AG10803 (cell line): ENCODE measurements at regions not wholly inside any gene's neighbourhood (a gene's known extent, or its start where the extent isn't known, plus 50 kb on each side); places are given as distances from the start of the nearest gene placed in this dataset.

Source experiments
- DNase-seq: peaks from one replicate; pipeline ENCODE4 v3.0.0; 2010; ENCODE audit warnings: low read depth
- H3K4me3 ChIP-seq: 2 replicates; pipeline ENCODE4 v1.5.1; 2011; ENCODE audit warnings: mild to moderate bottlenecking, low read length, control low read depth
- TF ChIP-seq, protein P1 (sequence below): conservative IDR thresholded peaks from 2 replicates; pipeline ENCODE4 v1.5.1; 2011; ENCODE audit warnings: mild to moderate bottlenecking, low read length, control low read depth, inconsistent platforms

DNA sequence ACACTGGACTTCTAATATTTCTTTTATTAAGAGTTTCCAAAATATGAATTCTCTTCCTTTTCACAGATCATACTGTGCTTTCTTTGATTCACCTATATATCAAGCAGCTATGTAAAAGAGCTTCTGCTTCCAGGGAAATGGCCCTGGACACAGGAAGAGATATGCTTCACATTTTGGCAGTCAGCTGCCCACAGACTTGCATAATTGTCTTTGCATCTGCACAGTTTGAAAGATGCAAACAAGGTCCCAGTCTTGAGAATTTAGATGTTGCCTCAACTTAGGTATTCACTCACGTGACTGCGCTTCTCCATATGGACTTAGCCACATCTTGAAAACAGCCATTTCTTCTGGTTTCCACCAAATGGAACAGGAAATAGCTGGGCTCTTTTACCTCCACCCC lies 92.3 kb upstream of the POU2AF2 start:
- no peak overlapping the region for H3K4me3 ChIP-seq
- TF ChIP-seq, protein P1, sequence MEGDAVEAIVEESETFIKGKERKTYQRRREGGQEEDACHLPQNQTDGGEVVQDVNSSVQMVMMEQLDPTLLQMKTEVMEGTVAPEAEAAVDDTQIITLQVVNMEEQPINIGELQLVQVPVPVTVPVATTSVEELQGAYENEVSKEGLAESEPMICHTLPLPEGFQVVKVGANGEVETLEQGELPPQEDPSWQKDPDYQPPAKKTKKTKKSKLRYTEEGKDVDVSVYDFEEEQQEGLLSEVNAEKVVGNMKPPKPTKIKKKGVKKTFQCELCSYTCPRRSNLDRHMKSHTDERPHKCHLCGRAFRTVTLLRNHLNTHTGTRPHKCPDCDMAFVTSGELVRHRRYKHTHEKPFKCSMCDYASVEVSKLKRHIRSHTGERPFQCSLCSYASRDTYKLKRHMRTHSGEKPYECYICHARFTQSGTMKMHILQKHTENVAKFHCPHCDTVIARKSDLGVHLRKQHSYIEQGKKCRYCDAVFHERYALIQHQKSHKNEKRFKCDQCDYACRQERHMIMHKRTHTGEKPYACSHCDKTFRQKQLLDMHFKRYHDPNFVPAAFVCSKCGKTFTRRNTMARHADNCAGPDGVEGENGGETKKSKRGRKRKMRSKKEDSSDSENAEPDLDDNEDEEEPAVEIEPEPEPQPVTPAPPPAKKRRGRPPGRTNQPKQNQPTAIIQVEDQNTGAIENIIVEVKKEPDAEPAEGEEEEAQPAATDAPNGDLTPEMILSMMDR, result no peak
- no peak for DNase-seq

- TF ChIP-seq, protein P1, result no peak
- no peak overlapping the region for H3K4me3 ChIP-seq
- no peak for DNase-seq
Measured at GRCh38 chr11:111148953-111149352, 96.6 kb upstream of the POU2AF2 start.

DNA sequence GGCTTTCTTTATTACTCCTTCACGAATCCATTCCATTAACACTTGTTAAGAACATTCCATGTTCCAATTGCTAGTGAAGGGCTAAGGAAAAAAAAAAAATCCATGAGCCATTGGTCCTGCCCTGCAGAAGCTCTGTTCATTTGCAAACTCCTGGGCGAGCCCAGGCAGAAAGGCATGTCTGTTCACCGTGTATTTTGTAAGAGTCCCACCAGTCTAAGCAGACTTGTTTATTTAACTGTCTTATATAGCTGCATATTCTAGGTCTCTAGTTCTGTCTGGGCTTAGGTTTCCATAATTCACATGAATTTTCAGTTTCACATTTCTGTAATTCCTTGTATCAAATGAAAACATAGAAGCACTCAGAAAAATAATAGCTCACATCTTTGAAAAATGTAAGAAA lies 97.4 kb upstream of the POU2AF2 start:
- no peak for DNase-seq
- H3K4me3 ChIP-seq, result no peak overlapping the region
- TF ChIP-seq, protein P1, result no peak

DNA sequence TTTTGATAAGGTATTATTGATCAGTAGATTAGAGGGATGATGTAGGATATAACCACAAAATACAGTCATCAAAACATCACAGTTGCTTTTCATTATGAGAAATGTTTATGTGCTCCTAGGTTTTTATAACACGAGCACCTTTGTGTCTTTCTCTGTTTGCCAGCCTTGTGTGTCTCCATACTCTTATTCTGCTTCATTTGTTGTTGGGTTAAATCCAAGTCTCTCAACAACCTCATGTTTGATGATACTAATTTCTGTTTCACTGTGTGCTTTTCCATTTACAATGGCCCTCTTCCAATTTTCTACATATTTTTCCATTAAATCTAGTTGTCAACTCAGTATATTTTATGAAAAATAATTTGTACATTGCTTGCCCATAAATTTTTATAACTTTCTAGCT lies 107.7 kb upstream of the POU2AF2 start:
- TF ChIP-seq, protein P1, result no peak
- no peak overlapping the region for H3K4me3 ChIP-seq
- no peak for DNase-seq

DNA sequence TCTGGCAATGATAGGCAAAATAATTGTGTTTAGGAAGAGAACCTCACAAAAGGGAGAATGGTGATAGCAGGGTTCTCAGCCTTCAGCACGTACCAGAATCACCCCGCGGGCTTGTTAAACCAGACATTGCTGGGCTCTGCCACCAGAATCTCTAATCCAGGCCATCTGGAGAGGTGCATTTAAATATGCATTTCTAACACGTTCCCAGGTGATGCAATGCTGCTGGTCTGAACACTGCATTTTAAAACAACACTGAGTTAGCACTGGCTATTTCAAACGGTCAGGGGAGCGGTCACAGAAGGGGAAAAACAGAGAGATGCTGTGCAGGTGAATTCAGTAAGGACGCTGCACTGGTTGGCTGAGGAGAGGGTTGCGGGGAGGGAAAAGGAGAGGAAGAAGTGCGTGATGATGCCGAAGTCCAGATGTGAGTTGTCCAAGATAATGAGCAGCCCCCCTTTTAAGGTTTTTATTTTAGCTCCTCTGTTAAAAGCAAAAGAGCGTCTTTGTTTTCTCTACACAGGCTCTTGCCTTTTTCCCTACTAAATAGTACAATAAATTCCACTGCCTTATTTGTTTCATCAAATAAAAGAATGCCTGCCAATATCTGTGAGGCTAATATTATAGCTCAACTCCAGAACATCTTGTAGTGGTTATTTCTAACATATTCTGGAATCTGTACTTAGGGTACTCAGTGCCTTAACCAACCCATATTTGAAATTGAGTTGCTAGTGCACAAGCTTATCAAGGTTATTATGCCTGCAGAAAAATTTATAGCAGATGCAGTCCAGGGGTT lies 109.6 kb upstream of the POU2AF2 start:
- H3K4me3 ChIP-seq, result no peak overlapping the region
- TF ChIP-seq, protein P1, result no peak
- DNase-seq, result no peak

DNA sequence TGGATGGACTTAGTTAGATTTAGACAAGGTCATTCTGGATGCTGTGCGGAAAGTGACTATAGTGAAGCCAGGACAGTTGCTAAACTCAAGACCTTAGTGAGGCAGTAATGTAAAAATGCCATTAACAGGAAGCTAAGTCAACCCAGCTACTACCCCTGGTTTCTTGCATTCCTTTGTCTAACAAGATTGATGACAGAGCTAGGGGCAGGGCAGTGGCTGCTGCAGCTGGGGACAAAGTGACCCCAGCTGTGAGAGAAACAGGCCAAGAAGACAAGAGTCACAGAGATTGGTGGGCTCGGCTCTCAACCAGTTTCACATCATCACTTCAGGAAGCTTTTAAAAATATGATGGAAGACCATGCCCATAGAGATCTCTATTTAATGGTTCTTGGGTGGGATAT lies 110.4 kb upstream of the POU2AF2 start:
- no peak overlapping the region for H3K4me3 ChIP-seq
- DNase-seq, result no peak
- TF ChIP-seq, protein P1, result no peak
